MCF 10A (cell line): ENCODE measurements at regions not wholly inside any gene's neighbourhood (a gene's known extent, or its start where the extent isn't known, plus 50 kb on each side); places are given as distances from the start of the nearest gene placed in this dataset.

Experiments
- BruUV-seq: library from RNA; stranded (reverse); fragments of 400-500 nt; replicated peaks from 2 replicates; lab custom pipeline; 2021; lab: Mats Ljungman, UMichigan
- CTCF ChIA-PET: fragments of 300-600 bp; sonication (Branson Sonifier 250); formaldehyde crosslinking; extraction: SDS; loops from one replicate; lab custom pipeline; 2021; ENCODE audit warnings: antibody characterized with exemption, inconsistent platforms; lab: Yijun Ruan, JAX
- POLR2A ChIA-PET: fragments of 300-600, 350-650 bp; sonication (Branson Sonifier 250); formaldehyde crosslinking; extraction: SDS; loops from one replicate; lab custom pipeline; 2020; ENCODE audit warnings: antibody characterized with exemption, inconsistent platforms; lab: Yijun Ruan, JAX
- DNase-seq: peaks from one replicate; pipeline ENCODE4 v3.0.0-alpha.2; 2018; ENCODE audit not compliant: unreplicated experiment
- H3K27ac Mint-ChIP-seq: one replicate; pipeline ENCODE4 v1.8.0; 2022; ENCODE audit warnings: mild to moderate bottlenecking, low read depth, mixed read lengths; ENCODE audit not compliant: unreplicated experiment
- H3K27me3 Mint-ChIP-seq: one replicate; pipeline ENCODE4 v1.8.0; 2022; ENCODE audit warnings: mixed read lengths; ENCODE audit not compliant: insufficient read depth, unreplicated experiment
- H3K36me3 Mint-ChIP-seq: one replicate; pipeline ENCODE4 v1.8.0; 2022; ENCODE audit warnings: mild to moderate bottlenecking, moderate library complexity, mixed read lengths; ENCODE audit not compliant: insufficient read depth, unreplicated experiment
- H3K4me1 Mint-ChIP-seq: one replicate; pipeline ENCODE4 v1.8.0; 2022; ENCODE audit warnings: mixed read lengths; ENCODE audit not compliant: insufficient read depth, unreplicated experiment
- H3K4me3 Mint-ChIP-seq: one replicate; pipeline ENCODE4 v1.8.0; 2022; ENCODE audit warnings: mild to moderate bottlenecking, moderate library complexity, mixed read lengths; ENCODE audit not compliant: unreplicated experiment
- H3K9me3 Mint-ChIP-seq: one replicate; pipeline ENCODE4 v1.8.0; 2022; ENCODE audit warnings: mixed read lengths; ENCODE audit not compliant: unreplicated experiment
- CTCF ChIP-seq: fragments of 200-600 bp; IDR thresholded peaks from one replicate; pipeline ENCODE4 v1.8.0; 2022; ENCODE audit warnings: antibody characterized with exemption, mild to moderate bottlenecking; ENCODE audit not compliant: unreplicated experiment
- intact Hi-C: fragments of 100-400 bp; cut with micrococcal nuclease; formaldehyde crosslinking; loops from 2 replicates; pipeline ENCODE4 v1.14.1; 2022

DNA sequence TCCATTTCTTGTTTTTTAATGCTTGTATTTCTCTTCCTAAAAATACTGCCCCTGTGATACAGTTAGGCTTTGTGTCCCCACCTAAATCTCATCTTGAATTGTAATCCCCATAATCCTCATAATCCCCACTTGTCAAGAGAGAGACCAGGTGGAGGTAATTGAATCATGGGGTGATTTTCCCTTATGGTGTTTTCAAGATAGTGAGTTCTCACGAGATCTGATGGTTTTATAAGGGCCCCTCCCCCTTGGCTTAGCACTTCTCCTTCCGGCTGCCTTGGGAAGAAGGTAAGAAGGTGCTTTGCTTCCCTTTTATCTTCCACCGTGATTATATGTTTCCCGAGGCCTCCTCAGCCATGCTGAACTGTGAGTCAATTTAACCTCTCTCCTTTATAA is 227.4 kb downstream of the MAN2A1 start:
- DNase-seq = no peak
- H3K27me3 Mint-ChIP-seq = no peaks in the 10 kb centered on the region
- ChIA-PET CTCF (no interaction called here), POLR2A (no interaction called here)
- no peaks in the 10 kb centered on the region for H3K36me3 Mint-ChIP-seq
- no TSS peak for BruUV-seq
- no peaks in the 10 kb centered on the region for H3K4me1 Mint-ChIP-seq
- intact Hi-C loops = no loop called here
- no peak overlapping the region for H3K4me3 Mint-ChIP-seq
- TF ChIP-seq CTCF = no peak
- no peaks in the 10 kb centered on the region for H3K9me3 Mint-ChIP-seq
- H3K27ac Mint-ChIP-seq = no peak overlapping the region

DNA sequence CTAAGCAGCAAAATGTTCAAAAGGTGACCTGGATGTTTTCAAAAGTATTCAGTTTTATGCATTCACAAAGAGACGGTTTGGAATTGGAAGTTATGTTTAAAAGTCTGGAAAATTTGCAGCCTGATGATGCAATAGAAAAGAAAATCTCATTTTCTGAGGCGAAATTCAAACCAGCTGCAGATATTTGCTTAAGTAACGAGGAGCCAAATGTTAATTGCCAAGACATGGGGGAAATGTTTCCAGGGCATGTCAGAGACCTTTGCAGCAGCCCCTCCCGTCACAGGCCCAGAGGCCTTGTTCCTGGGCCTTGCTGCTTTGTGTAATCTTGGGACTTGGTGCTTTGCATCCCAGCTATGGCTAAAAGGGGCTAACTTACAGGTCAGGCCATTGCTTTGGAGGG is 228.2 kb downstream of the MAN2A1 start:
- Mint-ChIP-seq H3K27me3 (no peaks in the 10 kb centered on the region), H3K4me1 (no peaks in the 10 kb centered on the region), H3K27ac (no peak overlapping the region), H3K4me3 (no peak overlapping the region), H3K36me3 (no peaks in the 10 kb centered on the region), H3K9me3 (no peaks in the 10 kb centered on the region)
- TF ChIP-seq CTCF = no peak
- POLR2A ChIA-PET = no interaction called here
- CTCF ChIA-PET = no interaction called here
- no TSS peak for BruUV-seq
- intact Hi-C loops = no loop called here
- no peak for DNase-seq

GRCh38 chr5:109920736-109921135 is 231.0 kb downstream of the MAN2A1 start:
- no peak for TF ChIP-seq CTCF
- Mint-ChIP-seq H3K36me3 (no peaks in the 10 kb centered on the region), H3K9me3 (no peaks in the 10 kb centered on the region), H3K4me3 (no peak overlapping the region), H3K27ac (no peak overlapping the region), H3K27me3 (no peaks in the 10 kb centered on the region), H3K4me1 (no peaks in the 10 kb centered on the region)
- intact Hi-C loops = no loop called here
- BruUV-seq = no TSS peak
- ChIA-PET CTCF (interaction anchor here (0.6 kb wide), 2 partner anchors 109 to 127 kb away, joined by 3 read pairs; no protein-coding TSS in a partner anchor), POLR2A (no interaction called here)
- no peak for DNase-seq

GRCh38 chr5:109921735-109922380 is 232.1 kb downstream of the MAN2A1 start:
- no peaks in the 10 kb centered on the region for H3K9me3 Mint-ChIP-seq

More at GRCh38 chr5:109921735-109922380, 232.1 kb downstream of the MAN2A1 start:
- Mint-ChIP-seq H3K27ac (no peak overlapping the region), H3K4me1 (no peaks in the 10 kb centered on the region), H3K27me3 (no peaks in the 10 kb centered on the region), H3K4me3 (no peak overlapping the region), H3K36me3 (no peaks in the 10 kb centered on the region)
- no peak for TF ChIP-seq CTCF
- intact Hi-C loops = no loop called here
- POLR2A ChIA-PET = no interaction called here
- CTCF ChIA-PET = interaction anchor here (0.6 to 1.4 kb wide), 4 partner anchors 46 to 349 kb away, joined by 3 to 4 read pairs (median 4); no protein-coding TSS in a partner anchor
- no peak for DNase-seq
- no TSS peak for BruUV-seq
